ENCODE measurements at regions not wholly inside any gene's neighbourhood (a gene's known extent, or its start where the extent isn't known, plus 50 kb on each side); places are given as distances from the start of the nearest gene placed in this dataset.

DNA sequence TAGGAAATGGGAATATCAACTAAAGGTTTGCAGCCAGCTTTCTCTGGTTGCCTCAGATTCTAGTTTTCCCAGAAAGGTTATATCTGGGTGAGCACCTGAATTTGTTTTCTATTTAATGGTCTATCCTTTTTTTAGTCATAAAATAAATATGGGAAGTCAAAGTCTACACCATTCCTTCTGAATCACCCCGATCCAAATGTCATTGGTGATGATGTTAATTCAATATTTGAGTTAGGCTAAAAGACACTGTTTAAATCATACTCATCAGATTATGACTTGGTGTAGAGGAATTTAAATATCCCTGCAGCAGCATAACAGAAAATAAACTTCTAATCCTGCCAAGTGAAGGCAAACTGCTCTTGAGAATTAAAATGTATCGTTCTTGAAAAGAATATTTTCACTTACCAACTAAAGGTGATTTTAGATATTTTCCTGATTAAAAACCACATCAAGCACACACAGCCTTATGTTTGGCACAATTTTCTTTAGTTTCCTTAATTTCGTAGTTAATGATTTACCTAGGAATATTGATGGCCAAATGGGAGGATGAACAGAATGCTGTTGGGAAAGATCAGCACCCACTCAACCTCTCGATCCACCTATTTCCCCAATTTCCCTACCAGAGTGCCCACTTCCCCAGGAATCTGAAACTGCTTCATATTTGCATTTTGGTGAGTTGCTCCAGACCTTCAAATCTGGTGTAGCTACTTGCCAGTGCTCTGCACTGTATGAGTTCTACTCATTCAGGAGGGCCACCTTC, 103.1 kb upstream of the TSLP start:
- TF ChIP-seq POLR2A (IDR thresholded peaks at IDR 0.05), result no peak
- TF ChIP-seq, protein P1, sequence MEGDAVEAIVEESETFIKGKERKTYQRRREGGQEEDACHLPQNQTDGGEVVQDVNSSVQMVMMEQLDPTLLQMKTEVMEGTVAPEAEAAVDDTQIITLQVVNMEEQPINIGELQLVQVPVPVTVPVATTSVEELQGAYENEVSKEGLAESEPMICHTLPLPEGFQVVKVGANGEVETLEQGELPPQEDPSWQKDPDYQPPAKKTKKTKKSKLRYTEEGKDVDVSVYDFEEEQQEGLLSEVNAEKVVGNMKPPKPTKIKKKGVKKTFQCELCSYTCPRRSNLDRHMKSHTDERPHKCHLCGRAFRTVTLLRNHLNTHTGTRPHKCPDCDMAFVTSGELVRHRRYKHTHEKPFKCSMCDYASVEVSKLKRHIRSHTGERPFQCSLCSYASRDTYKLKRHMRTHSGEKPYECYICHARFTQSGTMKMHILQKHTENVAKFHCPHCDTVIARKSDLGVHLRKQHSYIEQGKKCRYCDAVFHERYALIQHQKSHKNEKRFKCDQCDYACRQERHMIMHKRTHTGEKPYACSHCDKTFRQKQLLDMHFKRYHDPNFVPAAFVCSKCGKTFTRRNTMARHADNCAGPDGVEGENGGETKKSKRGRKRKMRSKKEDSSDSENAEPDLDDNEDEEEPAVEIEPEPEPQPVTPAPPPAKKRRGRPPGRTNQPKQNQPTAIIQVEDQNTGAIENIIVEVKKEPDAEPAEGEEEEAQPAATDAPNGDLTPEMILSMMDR (IDR thresholded peaks at IDR 0.05 in 8 of 11, conservative IDR thresholded peaks at IDR 0.05 in 3 of 11), result no peak
